ENCODE measurements at regions not wholly inside any gene's neighbourhood (a gene's known extent, or its start where the extent isn't known, plus 50 kb on each side); places are given as distances from the start of the nearest gene placed in this dataset.

- no peak for TF ChIP-seq CTCF (conservative IDR thresholded peaks at IDR 0.05)
- Histone ChIP-seq H3K4me1 (ENCODE audit: insufficient read depth, low read length) (no peaks in the 10 kb centered on the region; the same call in 1 of the 2 replicates), H4K5ac (ENCODE audit: insufficient read length, low read depth, low read length) (no peak overlapping the region), H3K4ac (ENCODE audit: low read depth, low read length) (no peak overlapping the region), H3K23ac (ENCODE audit: insufficient read length, low read depth, low read length) (no peak overlapping the region), H3K79me1 (ENCODE audit: insufficient read depth, low read depth, low read length, poor library complexity, severe bottlenecking) (no peaks in the 10 kb centered on the region), H3K27me3 (ENCODE audit: insufficient read depth, low read length) (no peaks in the 10 kb centered on the region), H3K9ac (ENCODE audit: extremely low read depth, insufficient read length, low read length) (no peak overlapping the region), H3K9me3 (ENCODE audit: control insufficient read depth, low read depth, low read length) (no peaks in the 10 kb centered on the region), H3T11ph (ENCODE audit: low read length) (no peak overlapping the region), H3K79me2 (ENCODE audit: insufficient read depth, low read length) (no peaks in the 10 kb centered on the region), H2AFZ (ENCODE audit: low read length) (no peak overlapping the region), H3K27ac (ENCODE audit: insufficient read length, low read depth, low read length) (no peak overlapping the region), H4K91ac (ENCODE audit: insufficient read length, low read depth, low read length) (no peak overlapping the region), H3K23me2 (ENCODE audit: insufficient read length, low read depth, low read length, poor library complexity, severe bottlenecking) (no peaks in the 10 kb centered on the region), H4K8ac (replicated peaks; ENCODE audit: insufficient read length, low read depth, low read length) (no peak overlapping the region), H2BK5ac (ENCODE audit: insufficient read length, low read length) (no peak overlapping the region), H3K56ac (ENCODE audit: insufficient read length, low read depth, low read length) (no peak overlapping the region), H4K20me1 (ENCODE audit: control insufficient read depth, insufficient read depth, insufficient read length) (no peaks in the 10 kb centered on the region), H2BK120ac (ENCODE audit: low read depth, low read length, poor library complexity, severe bottlenecking) (no peak overlapping the region), H2BK20ac (ENCODE audit: low read depth, low read length, poor library complexity, severe bottlenecking) (no peak overlapping the region), H3K14ac (ENCODE audit: insufficient read depth, low read length) (no peak overlapping the region; the same call in 1 of the 2 replicates), H3K4me2 (ENCODE audit: insufficient read depth, insufficient read length, low read length) (no peak overlapping the region), H2BK12ac (ENCODE audit: insufficient read length, low read depth, low read length) (no peak overlapping the region), H2AK5ac (ENCODE audit: insufficient read length, low read length) (no peak overlapping the region), H2BK15ac (ENCODE audit: low read depth, low read length) (no peak overlapping the region), H3K18ac (ENCODE audit: insufficient read length, low read depth, low read length) (no peak overlapping the region)
- no CpG with 5 or more reads among the region's 9 CpGs for WGBS (ENCODE audit: extremely low coverage, insufficient read length, low lambda C conversion rate)
- peaks cover 32 to 35% of the 10 kb centered on the region in 2 experiments for H3K4me1 Mint-ChIP-seq
- peaks cover 25% of the 10 kb centered on the region for H3K27me3 Mint-ChIP-seq (ENCODE audit: low read depth)
- H3K36me3 Mint-ChIP-seq (ENCODE audit: insufficient read depth in 1 of 3, low read depth in 3 of 3), result no peaks in the 10 kb centered on the region
- no peaks in the 10 kb centered on the region for H3K9me3 Mint-ChIP-seq
- no peak overlapping the region for H3K27ac Mint-ChIP-seq
- no peak overlapping the region for H3K4me3 Mint-ChIP-seq
- DNase-seq, result no peak
Measured at GRCh38 chr12:42987216-42987650, 397.7 kb upstream of the PRICKLE1 start.
